Right lobe of liver (tissue), 4 donors: ENCODE measurements at regions not wholly inside any gene's neighbourhood (a gene's known extent, or its start where the extent isn't known, plus 50 kb on each side); places are given as distances from the start of the nearest gene placed in this dataset.

ENCODE experiments used
- POLR2A ChIP-seq: fragments of 450-650 bp; IDR thresholded peaks from one replicate; pipeline ENCODE4 v1.6.1; 2017; ENCODE audit warnings: antibody characterized with exemption, mild to moderate bottlenecking
- TF ChIP-seq, protein P1 (sequence below), 4 donors: fragments of 200-600 bp in 3 of 4; fragments of 450-650 bp in 1 of 4; IDR thresholded peaks; one replicate each; pipeline versions ENCODE4 v1.5.1 to v1.8.0; 2016 to 2022; ENCODE audit warnings: antibody characterized with exemption in 4 of 4, mild to moderate bottlenecking in 2 of 4
- donor health status: DM: no; HTN: no; CAD: no.
- donor health status: DM: no; HTN: no; CAD: no.
- donor health status: DM: no; HTN: yes; CAD: no.

DNA sequence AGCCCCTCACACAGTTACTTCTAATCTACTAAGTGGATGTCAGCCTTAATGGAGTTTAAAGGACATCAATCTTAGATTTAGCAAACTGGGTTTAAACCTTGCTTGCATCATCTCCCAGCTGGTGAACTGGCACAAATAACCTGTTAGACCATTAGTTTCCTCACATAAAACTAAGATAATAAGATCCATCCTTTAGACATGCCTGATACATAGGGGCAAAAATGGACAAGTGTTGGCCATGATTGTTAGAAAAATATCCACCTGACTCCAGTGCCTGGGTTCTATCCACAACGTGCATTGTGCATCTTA, 439.1 kb downstream of the TNS3 start:
- no peak for TF ChIP-seq POLR2A
- TF ChIP-seq, protein P1, sequence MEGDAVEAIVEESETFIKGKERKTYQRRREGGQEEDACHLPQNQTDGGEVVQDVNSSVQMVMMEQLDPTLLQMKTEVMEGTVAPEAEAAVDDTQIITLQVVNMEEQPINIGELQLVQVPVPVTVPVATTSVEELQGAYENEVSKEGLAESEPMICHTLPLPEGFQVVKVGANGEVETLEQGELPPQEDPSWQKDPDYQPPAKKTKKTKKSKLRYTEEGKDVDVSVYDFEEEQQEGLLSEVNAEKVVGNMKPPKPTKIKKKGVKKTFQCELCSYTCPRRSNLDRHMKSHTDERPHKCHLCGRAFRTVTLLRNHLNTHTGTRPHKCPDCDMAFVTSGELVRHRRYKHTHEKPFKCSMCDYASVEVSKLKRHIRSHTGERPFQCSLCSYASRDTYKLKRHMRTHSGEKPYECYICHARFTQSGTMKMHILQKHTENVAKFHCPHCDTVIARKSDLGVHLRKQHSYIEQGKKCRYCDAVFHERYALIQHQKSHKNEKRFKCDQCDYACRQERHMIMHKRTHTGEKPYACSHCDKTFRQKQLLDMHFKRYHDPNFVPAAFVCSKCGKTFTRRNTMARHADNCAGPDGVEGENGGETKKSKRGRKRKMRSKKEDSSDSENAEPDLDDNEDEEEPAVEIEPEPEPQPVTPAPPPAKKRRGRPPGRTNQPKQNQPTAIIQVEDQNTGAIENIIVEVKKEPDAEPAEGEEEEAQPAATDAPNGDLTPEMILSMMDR (IDR thresholded peaks at IDR 0.05): no peak
